OCI-LY3 (cell line): ENCODE measurements at regions not wholly inside any gene's neighbourhood (a gene's known extent, or its start where the extent isn't known, plus 50 kb on each side); places are given as distances from the start of the nearest gene placed in this dataset.
"Not testable (repeated sequence)": the region's sequence is repeated elsewhere in the genome, so short reads cannot be mapped to it uniquely, and the experiment has no call there.

Source experiments
- CTCF ChIP-seq: fragments of 200-600, 300-600 bp; sonication (generic); IDR thresholded peaks from 2 replicates; pipeline ENCODE4 v1.5.1; 2014; ENCODE audit warnings: antibody characterized with exemption, low read length, low read depth
- EZH2phosphoT487 ChIP-seq: fragments of 200-600 bp; shearing (Covaris generic); IDR thresholded peaks from 2 replicates; pipeline ENCODE4 v1.6.1; 2018; ENCODE audit warnings: antibody characterized with exemption, mixed run types, low read depth

DNA sequence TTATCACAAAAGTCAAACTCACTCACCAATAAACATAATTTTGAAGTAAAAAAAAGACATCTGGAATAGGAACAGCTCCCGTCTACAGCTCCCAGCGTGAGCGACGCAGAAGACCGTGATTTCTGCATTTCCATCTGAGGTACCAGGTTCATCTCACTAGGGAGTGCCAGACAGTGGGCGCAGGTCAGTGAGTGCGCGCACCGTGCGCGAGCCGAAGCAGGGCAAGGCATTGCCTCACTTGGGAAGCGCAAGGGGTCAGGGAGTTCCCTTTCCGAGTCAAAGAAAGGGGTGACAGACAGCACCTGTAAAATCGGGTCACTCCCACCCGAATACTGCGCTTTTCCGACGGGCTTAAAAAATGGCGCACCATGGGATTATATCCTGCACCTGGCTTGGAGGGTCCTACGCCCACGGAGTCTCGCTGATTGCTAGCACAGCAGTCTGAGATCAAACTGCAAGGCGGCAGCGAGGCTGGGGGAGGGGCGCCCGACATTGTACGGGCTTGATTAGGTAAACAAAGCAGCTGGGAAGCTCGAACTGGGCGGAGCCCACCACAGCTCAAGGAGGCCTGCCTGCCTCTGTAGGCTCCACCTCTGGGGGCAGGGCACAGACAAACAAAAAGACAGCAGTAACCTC is 231.7 kb upstream of the LRRTM4 start:
- not testable (repeated sequence) for TF ChIP-seq CTCF, EZH2phosphoT487
